Fibroblast of lung (primary cell): ENCODE measurements at regions not wholly inside any gene's neighbourhood (a gene's known extent, or its start where the extent isn't known, plus 50 kb on each side); places are given as distances from the start of the nearest gene placed in this dataset.

ENCODE experiments used
- DNase-seq, 2 donors: peaks; one replicate each; pipeline versions ENCODE4 v3.0.0 to v3.0.0-alpha.2; 2010; ENCODE audit warnings: low read depth in 2 of 2
- H2AFZ ChIP-seq: 2 replicates; pipeline ENCODE4 v1.5.1; 2012; ENCODE audit warnings: low read length, control low read depth, inconsistent platforms
- H3K27ac ChIP-seq: 2 replicates; pipeline ENCODE4 v1.5.1; 2011; ENCODE audit warnings: low read length, control low read depth; ENCODE audit not compliant: insufficient read depth
- H3K27me3 ChIP-seq: 2 replicates; pipeline ENCODE4 v1.5.1; 2011; ENCODE audit warnings: mild to moderate bottlenecking, low read length; ENCODE audit not compliant: control insufficient read depth, insufficient read depth
- H3K36me3 ChIP-seq: 2 replicates; pipeline ENCODE4 v1.5.1; 2011; ENCODE audit warnings: low read length; ENCODE audit not compliant: control insufficient read depth, insufficient read depth
- H3K4me1 ChIP-seq: 2 replicates; pipeline ENCODE4 v1.5.1; 2011; ENCODE audit warnings: low read length; ENCODE audit not compliant: control insufficient read depth, insufficient read depth; ENCODE audit errors: extremely low read depth
- H3K4me2 ChIP-seq: 2 replicates; pipeline ENCODE4 v1.5.1; 2011; ENCODE audit warnings: low read length, control low read depth; ENCODE audit not compliant: insufficient read depth; ENCODE audit errors: extremely low read depth
- H3K4me3 ChIP-seq, 4 experiments: fragments of 200-600 bp in 1 of 4; sonication (generic) in 1 of 4; replicated peaks in 1 of 4; 2 replicates each; pipeline ENCODE4 v1.5.1; 2011 to 2016; ENCODE audit warnings: low read length in 4 of 4, low read depth in 3 of 4, mild to moderate bottlenecking in 3 of 4, control low read depth in 2 of 4, inconsistent platforms in 1 of 4, mixed read lengths in 1 of 4; ENCODE audit not compliant: insufficient read depth in 1 of 4; ENCODE audit errors: control extremely low read depth in 1 of 4
- H3K79me2 ChIP-seq: 2 replicates; pipeline ENCODE4 v1.5.1; 2012; ENCODE audit warnings: mild to moderate bottlenecking, low read length, inconsistent platforms; ENCODE audit not compliant: control insufficient read depth, insufficient read depth
- H3K9ac ChIP-seq: 2 replicates; pipeline ENCODE4 v1.5.1; 2011; ENCODE audit warnings: mild to moderate bottlenecking, low read length, control low read depth; ENCODE audit not compliant: insufficient read depth
- H3K9me3 ChIP-seq: 2 replicates; pipeline ENCODE4 v1.5.1; 2012; ENCODE audit warnings: low read depth, low read length; ENCODE audit not compliant: control insufficient read depth, insufficient read depth
- H4K20me1 ChIP-seq: 2 replicates; pipeline ENCODE4 v1.5.1; 2011; ENCODE audit warnings: low read length; ENCODE audit not compliant: control insufficient read depth, insufficient read depth; ENCODE audit errors: extremely low read depth
- EZH2 ChIP-seq: IDR thresholded peaks from 2 replicates; pipeline ENCODE4 v1.5.1; 2012; ENCODE audit warnings: low read length, control low read depth, mild to moderate bottlenecking; ENCODE audit errors: missing control alignments
- TF ChIP-seq, protein P1 (sequence below), 2 donors: IDR thresholded peaks in 1 of 2; conservative IDR thresholded peaks in 1 of 2; 1 replicate in 1 of 2; 2 replicates in 1 of 2; pipeline ENCODE4 v1.5.1; 2011 to 2012; ENCODE audit warnings: low read length in 2 of 2, control low read depth in 1 of 2, inconsistent platforms in 1 of 2, low read depth in 1 of 2, mild to moderate bottlenecking in 1 of 2

DNA sequence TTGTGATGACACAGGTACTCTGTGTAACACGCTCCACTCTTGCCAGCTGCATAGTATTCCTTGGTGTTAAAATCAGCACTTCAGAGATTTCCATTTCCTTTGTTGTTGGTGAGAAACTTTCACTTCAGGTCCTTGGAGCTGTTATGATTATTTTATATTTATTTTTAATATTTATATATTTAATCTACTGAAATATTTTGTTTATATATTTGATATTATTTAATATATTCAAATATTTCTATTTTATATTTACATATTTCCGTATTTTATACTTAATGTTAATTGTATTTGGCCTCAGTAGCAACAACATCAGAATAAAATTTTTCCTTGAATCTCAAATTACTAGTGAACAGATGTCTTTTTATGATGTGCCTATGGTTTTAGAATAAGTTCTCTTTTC is 225.3 kb downstream of the MAGEB17 start:
- H3K27ac ChIP-seq, result no peak overlapping the region
- H3K4me1 ChIP-seq, result no peaks in the 10 kb centered on the region
- no peak overlapping the region for H3K9ac ChIP-seq
- no peak overlapping the region for H3K4me2 ChIP-seq
- no peaks in the 10 kb centered on the region for H3K27me3 ChIP-seq
- no peak for DNase-seq
- H2AFZ ChIP-seq, result no peak overlapping the region
- no peak overlapping the region for H3K4me3 ChIP-seq
- no peaks in the 10 kb centered on the region for H4K20me1 ChIP-seq
- H3K9me3 ChIP-seq, result no peaks in the 10 kb centered on the region
- no peaks in the 10 kb centered on the region for H3K79me2 ChIP-seq
- H3K36me3 ChIP-seq, result no peaks in the 10 kb centered on the region
- TF ChIP-seq, protein P1, sequence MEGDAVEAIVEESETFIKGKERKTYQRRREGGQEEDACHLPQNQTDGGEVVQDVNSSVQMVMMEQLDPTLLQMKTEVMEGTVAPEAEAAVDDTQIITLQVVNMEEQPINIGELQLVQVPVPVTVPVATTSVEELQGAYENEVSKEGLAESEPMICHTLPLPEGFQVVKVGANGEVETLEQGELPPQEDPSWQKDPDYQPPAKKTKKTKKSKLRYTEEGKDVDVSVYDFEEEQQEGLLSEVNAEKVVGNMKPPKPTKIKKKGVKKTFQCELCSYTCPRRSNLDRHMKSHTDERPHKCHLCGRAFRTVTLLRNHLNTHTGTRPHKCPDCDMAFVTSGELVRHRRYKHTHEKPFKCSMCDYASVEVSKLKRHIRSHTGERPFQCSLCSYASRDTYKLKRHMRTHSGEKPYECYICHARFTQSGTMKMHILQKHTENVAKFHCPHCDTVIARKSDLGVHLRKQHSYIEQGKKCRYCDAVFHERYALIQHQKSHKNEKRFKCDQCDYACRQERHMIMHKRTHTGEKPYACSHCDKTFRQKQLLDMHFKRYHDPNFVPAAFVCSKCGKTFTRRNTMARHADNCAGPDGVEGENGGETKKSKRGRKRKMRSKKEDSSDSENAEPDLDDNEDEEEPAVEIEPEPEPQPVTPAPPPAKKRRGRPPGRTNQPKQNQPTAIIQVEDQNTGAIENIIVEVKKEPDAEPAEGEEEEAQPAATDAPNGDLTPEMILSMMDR (conservative IDR thresholded peaks at IDR 0.05 in 1 of 2, IDR thresholded peaks at IDR 0.05 in 1 of 2; ENCODE audit: low read depth in 1 of 2, low read length in 2 of 2), result no peak
- no peak for TF ChIP-seq EZH2

DNA sequence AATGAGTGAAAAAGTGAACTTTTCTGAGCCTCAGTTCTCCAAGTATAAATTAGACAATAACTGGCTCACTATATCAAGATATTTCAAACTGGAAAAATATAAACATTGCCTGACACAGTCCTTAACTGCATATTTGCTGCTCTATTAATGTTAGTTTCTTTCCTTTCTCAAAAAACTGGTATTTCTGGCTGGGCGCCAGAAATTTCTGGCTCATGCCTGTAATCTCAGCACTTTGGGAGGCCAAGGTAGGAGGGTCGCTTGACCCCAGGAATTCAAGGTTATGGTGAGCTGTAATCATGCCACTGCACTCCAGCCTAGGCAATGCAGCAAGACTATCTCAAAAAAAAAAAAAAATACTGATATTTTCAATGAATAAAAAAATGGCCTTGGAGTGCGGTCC is 227.0 kb downstream of the MAGEB17 start:
- Histone ChIP-seq H4K20me1 (no peaks in the 10 kb centered on the region), H3K4me2 (no peak overlapping the region), H3K27ac (no peak overlapping the region), H3K9ac (no peak overlapping the region), H3K36me3 (no peaks in the 10 kb centered on the region), H3K27me3 (no peaks in the 10 kb centered on the region), H3K4me1 (no peaks in the 10 kb centered on the region), H2AFZ (no peak overlapping the region), H3K79me2 (no peaks in the 10 kb centered on the region), H3K9me3 (no peaks in the 10 kb centered on the region), H3K4me3 (no peak overlapping the region)
- no peak for DNase-seq
- no peak for TF ChIP-seq EZH2
- TF ChIP-seq, protein P1 (conservative IDR thresholded peaks at IDR 0.05 in 1 of 2, IDR thresholded peaks at IDR 0.05 in 1 of 2; ENCODE audit: low read depth in 1 of 2, low read length in 2 of 2), result no peak

DNA sequence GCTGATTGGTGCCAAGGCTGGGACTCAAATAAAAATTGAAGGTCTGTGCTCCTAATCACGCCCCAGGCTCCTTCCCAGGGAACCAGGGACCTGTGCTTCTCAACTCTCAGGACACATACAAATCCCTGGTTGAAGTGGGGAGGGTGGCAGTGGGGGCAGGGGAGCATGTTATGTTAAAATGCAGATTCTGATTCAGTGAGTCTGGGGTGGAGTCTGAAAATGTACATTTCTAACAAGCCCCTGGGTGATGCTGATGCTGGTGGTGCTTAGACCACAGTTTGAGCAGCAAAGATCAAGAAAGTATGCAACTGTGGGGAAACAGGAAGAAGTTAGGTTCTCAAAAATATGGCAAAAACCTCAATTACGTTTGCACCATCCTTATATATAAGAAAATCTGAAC is 236.5 kb downstream of the MAGEB17 start:
- no peaks in the 10 kb centered on the region for H3K9me3 ChIP-seq
- H2AFZ ChIP-seq, result no peak overlapping the region
- H4K20me1 ChIP-seq, result no peaks in the 10 kb centered on the region
- no peaks in the 10 kb centered on the region for H3K27me3 ChIP-seq
- no peaks in the 10 kb centered on the region for H3K79me2 ChIP-seq
- H3K4me1 ChIP-seq, result peaks cover 3% of the 10 kb centered on the region
- H3K27ac ChIP-seq, result no peak overlapping the region
- no peak overlapping the region for H3K4me3 ChIP-seq
- no peaks in the 10 kb centered on the region for H3K36me3 ChIP-seq
- H3K9ac ChIP-seq, result no peak overlapping the region
- no peak for TF ChIP-seq EZH2
- TF ChIP-seq, protein P1 (conservative IDR thresholded peaks at IDR 0.05 in 1 of 2, IDR thresholded peaks at IDR 0.05 in 1 of 2; ENCODE audit: low read depth in 1 of 2, low read length in 2 of 2), result no peak
- no peak overlapping the region for H3K4me2 ChIP-seq
- DNase-seq, result no peak
